ENCODE measurements at regions not wholly inside any gene's neighbourhood (a gene's known extent, or its start where the extent isn't known, plus 50 kb on each side); places are given as distances from the start of the nearest gene placed in this dataset.

GRCh38 chr11:120028897-120029258 lies 109.0 kb downstream of the TRIM29 start:
- no peak for TF ChIP-seq CTCF (conservative IDR thresholded peaks at IDR 0.05)
- no peak for TF ChIP-seq EZH2 (IDR thresholded peaks at IDR 0.05; ENCODE audit: low read depth)
